Neural progenitor cell (in vitro differentiated cells): ENCODE measurements at regions not wholly inside any gene's neighbourhood (a gene's known extent, or its start where the extent isn't known, plus 50 kb on each side); places are given as distances from the start of the nearest gene placed in this dataset.

ENCODE experiments used
- DNase-seq: peaks from one replicate; pipeline ENCODE4 v3.0.0-alpha.2; 2016; ENCODE audit warnings: low spot score
- H2AFZ ChIP-seq: fragments of 200-600 bp; sonication (generic); replicated peaks from 2 replicates; pipeline ENCODE4 v1.6.1; 2016; ENCODE audit warnings: antibody characterized with exemption
- H3F3A ChIP-seq: fragments of 200-600 bp; sonication (generic); 2 replicates; pipeline ENCODE4 v1.6.1; 2016; ENCODE audit warnings: antibody characterized with exemption, low read depth
- H3K27ac ChIP-seq: fragments of 200-600 bp; sonication (generic); 2 replicates; pipeline ENCODE4 v1.5.1; 2016; ENCODE audit warnings: mild to moderate bottlenecking
- H3K27me3 ChIP-seq: fragments of 200-600 bp; sonication (generic); 2 replicates; pipeline ENCODE4 v1.6.1; 2016; ENCODE audit warnings: mild to moderate bottlenecking, moderate library complexity
- H3K36me3 ChIP-seq: fragments of 200-600 bp; sonication (generic); 2 replicates; pipeline ENCODE4 v1.5.1; 2016
- H3K4me1 ChIP-seq: fragments of 200-600 bp; sonication (generic); 2 replicates; pipeline ENCODE4 v1.6.1; 2016; ENCODE audit warnings: mixed run types
- H3K4me2 ChIP-seq: fragments of 200-600 bp; sonication (generic); 2 replicates; pipeline ENCODE4 v1.6.1; 2016
- H3K4me3 ChIP-seq: fragments of 200-600 bp; sonication (generic); 2 replicates; pipeline ENCODE4 v1.5.1; 2016
- H3K79me2 ChIP-seq: fragments of 200-600 bp; sonication (generic); 2 replicates; pipeline ENCODE4 v1.6.1; 2016; ENCODE audit warnings: low read depth
- H3K9ac ChIP-seq: fragments of 200-600 bp; sonication (generic); 2 replicates; pipeline ENCODE4 v1.6.1; 2016
- H3K9me3 ChIP-seq: fragments of 200-600 bp; sonication (generic); 2 replicates; pipeline ENCODE4 v1.5.1; 2016; ENCODE audit warnings: low read depth
- H4K20me1 ChIP-seq: fragments of 200-600 bp; sonication (generic); 2 replicates; pipeline ENCODE4 v1.6.1; 2016; ENCODE audit warnings: low read depth
- H3K27ac Mint-ChIP-seq: 3 replicates; pipeline ENCODE4 v1.8.0; 2021; ENCODE audit warnings: mixed read lengths
- H3K27me3 Mint-ChIP-seq: 2 replicates; pipeline ENCODE4 v1.8.0; 2022; ENCODE audit warnings: low read depth, mild to moderate bottlenecking, inconsistent platforms, moderate library complexity, mixed read lengths; ENCODE audit not compliant: insufficient read depth
- H3K36me3 Mint-ChIP-seq: 3 replicates; pipeline ENCODE4 v1.8.0; 2021; ENCODE audit warnings: mixed read lengths
- H3K4me1 Mint-ChIP-seq: 3 replicates; pipeline ENCODE4 v1.8.0; 2021; ENCODE audit warnings: mixed read lengths
- H3K4me3 Mint-ChIP-seq: 3 replicates; pipeline ENCODE4 v1.8.0; 2021; ENCODE audit warnings: mild to moderate bottlenecking, moderate library complexity, mixed read lengths
- H3K9me3 Mint-ChIP-seq: 3 replicates; pipeline ENCODE4 v1.8.0; 2020; ENCODE audit warnings: mixed read lengths
- EZH2 ChIP-seq: fragments of 200-600 bp; sonication (generic); IDR thresholded peaks from 2 replicates; pipeline ENCODE4 v1.6.1; 2017; ENCODE audit warnings: antibody characterized with exemption, mild to moderate bottlenecking, moderate library complexity
- EZH2phosphoT487 ChIP-seq: fragments of 200-600 bp; sonication (generic); IDR thresholded peaks from 2 replicates; pipeline ENCODE4 v1.6.1; 2017; ENCODE audit warnings: antibody characterized with exemption
- TF ChIP-seq, protein P1 (sequence below): fragments of 200-600 bp; sonication (generic); IDR thresholded peaks from 2 replicates; pipeline ENCODE4 v1.5.1; 2017; ENCODE audit warnings: antibody characterized with exemption, mild to moderate bottlenecking

DNA sequence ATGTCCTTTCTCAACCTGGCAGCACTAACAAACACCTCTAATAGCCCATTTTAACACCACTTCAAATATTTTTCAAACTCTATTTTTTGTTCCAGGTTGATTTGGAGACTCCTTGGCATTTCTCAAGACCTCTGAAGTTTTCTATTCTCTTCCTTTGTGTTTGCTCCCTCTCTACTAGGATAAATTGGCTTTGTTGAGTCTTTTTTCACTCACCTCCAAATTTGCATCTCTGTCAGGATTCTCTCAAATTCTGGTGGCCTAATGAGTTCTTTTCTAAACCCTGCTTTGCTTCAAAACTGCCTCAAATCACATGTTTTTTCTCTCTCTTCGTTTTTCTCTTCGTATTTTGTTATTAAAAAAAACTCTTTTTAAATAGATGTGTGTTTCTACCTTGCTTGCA, 582.2 kb upstream of the ADGRL4 start:
- Histone ChIP-seq H4K20me1 (no peaks in the 10 kb centered on the region), H3K4me2 (peak overlapping the region; percentile 33), H3K27me3 (no peaks in the 10 kb centered on the region), H3K9ac (no peak overlapping the region), H3F3A (peaks cover 7% of the 10 kb centered on the region), H2AFZ (peak overlapping the region; percentile 80), H3K4me3 (no peak overlapping the region), H3K4me1 (peaks cover 40% of the 10 kb centered on the region), H3K27ac (peak overlapping the region; percentile 66), H3K9me3 (no peaks in the 10 kb centered on the region), H3K36me3 (no peaks in the 10 kb centered on the region), H3K79me2 (no peaks in the 10 kb centered on the region)
- Mint-ChIP-seq H3K9me3 (peaks cover 5% of the 10 kb centered on the region), H3K27ac (no peak overlapping the region), H3K4me1 (peaks cover 8% of the 10 kb centered on the region), H3K27me3 (peaks cover 5% of the 10 kb centered on the region), H3K4me3 (no peak overlapping the region), H3K36me3 (no peaks in the 10 kb centered on the region)
- DNase-seq: peak; percentile 29
- no peak for TF ChIP-seq EZH2
- TF ChIP-seq EZH2phosphoT487: no peak
- TF ChIP-seq, protein P1, sequence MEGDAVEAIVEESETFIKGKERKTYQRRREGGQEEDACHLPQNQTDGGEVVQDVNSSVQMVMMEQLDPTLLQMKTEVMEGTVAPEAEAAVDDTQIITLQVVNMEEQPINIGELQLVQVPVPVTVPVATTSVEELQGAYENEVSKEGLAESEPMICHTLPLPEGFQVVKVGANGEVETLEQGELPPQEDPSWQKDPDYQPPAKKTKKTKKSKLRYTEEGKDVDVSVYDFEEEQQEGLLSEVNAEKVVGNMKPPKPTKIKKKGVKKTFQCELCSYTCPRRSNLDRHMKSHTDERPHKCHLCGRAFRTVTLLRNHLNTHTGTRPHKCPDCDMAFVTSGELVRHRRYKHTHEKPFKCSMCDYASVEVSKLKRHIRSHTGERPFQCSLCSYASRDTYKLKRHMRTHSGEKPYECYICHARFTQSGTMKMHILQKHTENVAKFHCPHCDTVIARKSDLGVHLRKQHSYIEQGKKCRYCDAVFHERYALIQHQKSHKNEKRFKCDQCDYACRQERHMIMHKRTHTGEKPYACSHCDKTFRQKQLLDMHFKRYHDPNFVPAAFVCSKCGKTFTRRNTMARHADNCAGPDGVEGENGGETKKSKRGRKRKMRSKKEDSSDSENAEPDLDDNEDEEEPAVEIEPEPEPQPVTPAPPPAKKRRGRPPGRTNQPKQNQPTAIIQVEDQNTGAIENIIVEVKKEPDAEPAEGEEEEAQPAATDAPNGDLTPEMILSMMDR: no peak

DNA sequence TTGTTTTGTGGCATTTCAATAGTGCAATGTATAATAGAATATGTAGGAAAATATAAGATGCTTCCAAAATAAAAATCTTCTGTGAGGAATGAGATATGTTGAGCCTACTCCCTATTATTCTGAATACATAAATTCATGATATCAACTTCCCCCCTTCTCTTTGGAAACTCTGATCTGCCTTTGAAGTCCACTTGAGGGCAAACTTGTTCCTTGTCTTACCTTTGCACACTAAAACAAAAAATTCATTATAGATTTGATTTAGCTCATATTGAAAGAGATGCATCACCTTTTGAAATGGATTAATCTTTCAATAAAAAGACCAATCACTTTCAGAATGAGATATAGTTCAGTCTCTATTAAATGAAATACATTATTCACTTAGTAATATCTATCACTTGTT, 580.7 kb upstream of the ADGRL4 start:
- DNase-seq: no peak
- Histone ChIP-seq H2AFZ (no peak overlapping the region), H4K20me1 (no peaks in the 10 kb centered on the region), H3K9me3 (peaks cover 7% of the 10 kb centered on the region), H3K4me3 (no peak overlapping the region), H3F3A (peaks cover 4% of the 10 kb centered on the region), H3K79me2 (no peaks in the 10 kb centered on the region), H3K9ac (no peak overlapping the region), H3K27me3 (no peaks in the 10 kb centered on the region), H3K4me2 (no peak overlapping the region), H3K36me3 (no peaks in the 10 kb centered on the region), H3K4me1 (peaks cover 31% of the 10 kb centered on the region), H3K27ac (no peak overlapping the region)
- Mint-ChIP-seq H3K4me1 (peaks cover 2% of the 10 kb centered on the region), H3K27me3 (peaks cover 2% of the 10 kb centered on the region), H3K36me3 (peaks cover 3% of the 10 kb centered on the region), H3K27ac (no peak overlapping the region), H3K9me3 (peaks cover 7% of the 10 kb centered on the region), H3K4me3 (no peak overlapping the region)
- TF ChIP-seq, protein P1: no peak
- no peak for TF ChIP-seq EZH2
- TF ChIP-seq EZH2phosphoT487: no peak

DNA sequence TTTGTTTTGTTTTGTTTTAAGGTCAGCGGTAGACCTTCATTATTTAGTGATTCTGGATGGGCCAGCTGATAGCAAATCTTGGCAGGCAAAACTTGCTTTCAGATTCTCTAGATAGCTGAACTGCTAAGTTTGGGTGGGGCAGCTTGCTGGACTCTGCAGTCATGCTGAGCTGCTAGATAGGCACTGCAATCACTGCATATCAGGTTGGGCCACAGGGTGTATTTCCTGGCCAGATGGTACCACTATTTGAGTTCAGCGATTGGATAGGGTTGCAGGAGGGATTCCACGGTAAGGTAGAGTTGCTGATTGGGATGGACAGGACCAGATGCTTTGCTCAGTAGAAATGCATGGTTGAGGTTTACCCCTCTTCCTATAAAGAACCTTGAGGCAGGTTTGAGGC, 579.3 kb upstream of the ADGRL4 start:
- no peaks in the 10 kb centered on the region for H3K27me3 ChIP-seq

More for the DNA sequence above, 579.3 kb upstream of the ADGRL4 start:
- no peak overlapping the region for H3K4me3 ChIP-seq
- peaks cover 7% of the 10 kb centered on the region for H3K9me3 ChIP-seq
- no peaks in the 10 kb centered on the region for H4K20me1 ChIP-seq
- peaks cover 24% of the 10 kb centered on the region for H3K4me1 ChIP-seq
- Mint-ChIP-seq H3K4me3 (no peak overlapping the region), H3K36me3 (peaks cover 3% of the 10 kb centered on the region), H3K27ac (no peak overlapping the region), H3K9me3 (peaks cover 7% of the 10 kb centered on the region), H3K4me1 (no peaks in the 10 kb centered on the region), H3K27me3 (peaks cover 2% of the 10 kb centered on the region)
- no peaks in the 10 kb centered on the region for H3K36me3 ChIP-seq
- peak overlapping the region; percentile 73 for H2AFZ ChIP-seq
- no peak overlapping the region for H3K27ac ChIP-seq
- no peaks in the 10 kb centered on the region for H3K79me2 ChIP-seq
- peaks cover 4% of the 10 kb centered on the region for H3F3A ChIP-seq
- H3K4me2 ChIP-seq: no peak overlapping the region
- no peak overlapping the region for H3K9ac ChIP-seq
- no peak for DNase-seq
- TF ChIP-seq, protein P1: no peak
- no peak for TF ChIP-seq EZH2phosphoT487
- TF ChIP-seq EZH2: no peak
